Adipose tissue (tissue), 3 donors: ENCODE measurements at regions not wholly inside any gene's neighbourhood (a gene's known extent, or its start where the extent isn't known, plus 50 kb on each side); places are given as distances from the start of the nearest gene placed in this dataset.
"Not testable (repeated sequence)": the region's sequence is repeated elsewhere in the genome, so short reads cannot be mapped to it uniquely, and the experiment has no call there.

Experiments used
- H3K27ac ChIP-seq: one replicate; pipeline ENCODE4 v1.5.1; 2013; ENCODE audit warnings: low read depth, low read length
- WGBS, 3 donors: extraction: QIAGEN DNeasy Blood & Tissue Kit; methylation state at CpG; one replicate each; pipeline ENCODE4 v1.1.7; 2013; 5-methylcytosine and 5-hydroxymethylcytosine counted together
- donor health status: healthy with polysubstance abuse.
- donor health status: Bipolar disorder and iron deficiency.
- donor health status: healthy.

DNA sequence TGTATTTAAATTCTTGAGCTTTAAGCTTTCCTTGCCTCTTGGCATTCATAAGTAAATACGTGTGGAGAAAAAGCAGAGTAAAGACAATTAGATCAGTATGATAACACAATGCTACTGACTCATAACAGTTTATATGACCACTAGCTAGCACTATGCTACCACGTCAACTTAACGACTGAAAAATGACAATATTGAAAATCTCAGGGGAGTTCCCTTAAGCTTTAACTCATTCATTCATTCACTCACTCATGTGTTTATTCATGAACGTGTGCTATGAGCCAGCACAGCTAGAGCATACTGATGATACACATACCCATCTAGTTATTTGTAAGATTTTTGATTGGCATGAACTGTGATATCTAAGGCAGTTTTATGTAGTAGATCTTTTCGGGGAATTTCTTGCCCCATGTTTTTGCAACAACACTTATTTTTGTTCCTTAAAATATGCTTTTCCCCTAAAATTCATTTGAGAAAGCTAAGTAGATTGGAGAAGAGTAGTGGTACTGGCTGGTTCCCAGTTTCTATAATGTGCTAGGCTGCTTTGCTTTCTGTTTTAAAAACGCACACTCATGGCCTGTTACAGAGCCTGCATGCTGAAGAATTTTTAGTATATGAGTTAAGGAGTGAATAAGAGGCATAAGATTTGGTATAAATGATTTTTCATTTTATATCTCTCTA lies 57.4 kb upstream of the ACBD5 start:
- WGBS, 3 donors, result 72 to 74% (median 73%) methylated on average over 6 of the region's 6 CpGs

DNA sequence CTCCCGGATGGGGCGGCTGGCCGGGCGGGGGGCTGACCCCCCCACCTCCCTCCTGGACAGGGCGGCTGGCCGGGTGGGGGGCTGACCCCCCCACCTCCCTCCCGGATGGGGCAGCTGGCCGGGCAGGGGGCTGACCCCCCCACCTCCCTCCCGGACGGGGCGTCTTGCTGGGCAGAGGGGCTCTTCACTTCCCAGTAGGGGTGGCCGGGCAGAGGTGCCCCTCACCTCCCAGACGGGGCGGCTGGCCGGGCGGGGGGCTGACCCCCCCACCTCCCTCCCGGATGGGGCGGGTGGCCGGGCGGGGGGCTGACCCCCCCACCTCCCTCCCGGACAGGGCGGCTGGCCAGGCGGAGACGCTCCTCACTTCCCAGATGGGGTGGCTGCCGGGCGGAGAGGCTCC lies 55.7 kb upstream of the ACBD5 start:
- WGBS, 3 donors, result 83 to 92% methylated on average over 2 to 25 of the region's 26 CpGs; no CpG with 5 or more reads in 1 of the 3 donors

More for the DNA sequence above, 57.4 kb upstream of the ACBD5 start:
- H3K27ac ChIP-seq, result no peak overlapping the region

DNA sequence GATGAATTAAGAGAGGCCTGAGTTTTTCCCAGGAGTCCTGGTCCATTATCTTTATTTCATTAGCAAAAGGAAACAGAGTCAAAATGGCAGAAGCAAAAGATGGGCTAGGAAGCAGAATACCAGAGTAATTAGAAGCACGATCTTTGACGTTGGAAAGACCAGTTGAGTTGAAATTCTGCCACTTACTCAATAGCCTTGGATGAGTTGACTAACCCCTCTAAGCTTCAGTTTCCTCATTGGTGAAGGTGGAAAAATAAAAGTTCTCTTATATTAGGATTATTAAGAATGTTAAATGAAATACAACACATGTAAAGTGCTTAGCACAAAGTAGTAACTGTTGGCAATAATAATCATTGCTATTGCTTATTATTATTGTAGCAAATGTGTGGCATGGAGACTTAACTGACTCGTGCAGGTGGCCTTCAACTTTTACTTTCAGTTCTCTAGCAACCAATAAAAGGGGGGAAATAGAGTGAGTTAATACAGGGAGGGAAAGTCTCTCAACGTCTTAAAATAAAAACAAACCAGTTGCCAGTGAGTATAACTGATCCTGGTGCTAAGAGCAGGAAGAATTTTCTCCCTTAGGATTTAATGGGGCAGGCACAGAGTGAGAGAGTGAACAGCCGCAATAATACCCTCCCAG lies 50.8 kb upstream of the ACBD5 start:
- 37 to 61% (median 39%) methylated on average over 5 of the region's 5 CpGs for WGBS, 3 donors
- H3K27ac ChIP-seq, result not testable (repeated sequence)

More for the DNA sequence above, 55.7 kb upstream of the ACBD5 start:
- H3K27ac ChIP-seq, result not testable (repeated sequence)
